NT2/D1 (cell line): ENCODE measurements at regions not wholly inside any gene's neighbourhood (a gene's known extent, or its start where the extent isn't known, plus 50 kb on each side); places are given as distances from the start of the nearest gene placed in this dataset.

Source experiments
- YY1 ChIP-seq: IDR thresholded peaks from 2 replicates; pipeline ENCODE4 v1.6.1; 2011; ENCODE audit not compliant: insufficient read length, insufficient read depth
- ZNF274 ChIP-seq: IDR thresholded peaks from 2 replicates; pipeline ENCODE4 v1.6.1; 2011; ENCODE audit warnings: mild to moderate bottlenecking, low read depth, low read length

DNA sequence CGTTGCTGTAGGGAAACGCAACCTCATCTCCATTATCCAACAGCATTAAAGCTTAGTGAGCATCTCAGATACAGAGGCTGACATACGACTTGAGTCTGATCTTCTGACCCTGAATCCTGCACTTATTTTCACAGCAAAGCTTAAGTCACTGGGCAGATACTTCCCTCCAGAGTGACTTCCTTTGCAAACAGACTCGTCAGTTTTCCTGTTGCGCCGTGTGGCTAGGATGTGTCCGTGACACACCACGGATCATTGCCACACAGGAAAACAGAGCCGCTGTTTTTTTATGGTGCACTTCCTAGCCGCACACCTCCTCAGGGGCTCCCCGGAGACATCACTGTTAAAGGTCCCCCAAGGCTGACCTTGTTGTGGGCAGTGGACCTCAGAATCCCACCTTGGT is 94.9 kb upstream of the MKI67 start:
- TF ChIP-seq ZNF274 (no peak), YY1 (no peak)
